Endothelial cell of umbilical vein (primary cell): ENCODE measurements at regions not wholly inside any gene's neighbourhood (a gene's known extent, or its start where the extent isn't known, plus 50 kb on each side); places are given as distances from the start of the nearest gene placed in this dataset.

Experiments used
- CTCF ChIP-seq, 2 donors: IDR thresholded peaks; 1 replicate in 1 of 2; 2 replicates in 1 of 2; pipeline ENCODE4 v1.5.1; 2011; ENCODE audit warnings: low read length in 2 of 2, mild to moderate bottlenecking in 2 of 2, moderate library complexity in 2 of 2, control low read depth in 1 of 2, inconsistent platforms in 1 of 2, low read depth in 1 of 2; ENCODE audit not compliant: insufficient read depth in 1 of 2; ENCODE audit errors: extremely low read depth in 1 of 2
- EZH2 ChIP-seq: IDR thresholded peaks from 2 replicates; pipeline ENCODE4 v1.6.1; 2012; ENCODE audit warnings: borderline replicate concordance, low read depth, mild to moderate bottlenecking, moderate library complexity, low read length, inconsistent platforms; ENCODE audit not compliant: severe bottlenecking
- FOS ChIP-seq: IDR thresholded peaks from 2 replicates; pipeline ENCODE4 v1.6.1; 2011; ENCODE audit warnings: mild to moderate bottlenecking, low read length, moderate library complexity, borderline replicate concordance; ENCODE audit not compliant: insufficient read depth
- JUN ChIP-seq: IDR thresholded peaks from 2 replicates; pipeline ENCODE4 v1.6.1; 2011; ENCODE audit warnings: borderline replicate concordance, low read depth; ENCODE audit not compliant: insufficient read length, insufficient read depth
- MAX ChIP-seq: IDR thresholded peaks from 2 replicates; pipeline ENCODE4 v1.6.1; 2011; ENCODE audit not compliant: insufficient read depth, insufficient read length
- POLR2A ChIP-seq: IDR thresholded peaks from 2 replicates; pipeline ENCODE4 v1.6.1; 2012; ENCODE audit warnings: low read depth, mild to moderate bottlenecking, control low read depth, low read length
- POLR2AphosphoS5 ChIP-seq: IDR thresholded peaks from 2 replicates; pipeline ENCODE4 v1.6.1; 2012; ENCODE audit warnings: low read depth, mild to moderate bottlenecking, control low read depth, low read length, moderate library complexity; ENCODE audit not compliant: insufficient read depth

- no peak for TF ChIP-seq EZH2
- TF ChIP-seq CTCF (IDR thresholded peaks at IDR 0.05; ENCODE audit: extremely low read depth in 1 of 2, insufficient read depth in 1 of 2, low read depth in 1 of 2, low read length in 2 of 2) = no peak
- no peak for TF ChIP-seq POLR2A
- TF ChIP-seq MAX = no peak
- no peak for TF ChIP-seq POLR2AphosphoS5
- no peak for TF ChIP-seq FOS
- TF ChIP-seq JUN = no peak
Observed at GRCh38 chr6:169119669-169120068, 134.0 kb downstream of the THBS2 start.
